Thyroid gland (tissue), 4 donors: ENCODE measurements at regions not wholly inside any gene's neighbourhood (a gene's known extent, or its start where the extent isn't known, plus 50 kb on each side); places are given as distances from the start of the nearest gene placed in this dataset.
"Not testable (repeated sequence)": the region's sequence is repeated elsewhere in the genome, so short reads cannot be mapped to it uniquely, and the experiment has no call there.

ENCODE experiments used
- POLR2A ChIP-seq, 2 donors: fragments of 450-650 bp; IDR thresholded peaks; one replicate each; pipeline ENCODE4 v1.6.1; 2017; ENCODE audit warnings: antibody characterized with exemption in 2 of 2, mild to moderate bottlenecking in 2 of 2, moderate library complexity in 1 of 2
- TF ChIP-seq, protein P1 (sequence below), 6 experiments: fragments of 200-600 bp in 3 of 6; fragments of 450-650 bp in 3 of 6; sonication (generic) in 3 of 6; IDR thresholded peaks; one replicate each; pipeline ENCODE4 v1.5.1; 2016 to 2019; ENCODE audit warnings: antibody characterized with exemption in 6 of 6, mild to moderate bottlenecking in 2 of 6, inconsistent platforms in 1 of 6, moderate library complexity in 1 of 6

DNA sequence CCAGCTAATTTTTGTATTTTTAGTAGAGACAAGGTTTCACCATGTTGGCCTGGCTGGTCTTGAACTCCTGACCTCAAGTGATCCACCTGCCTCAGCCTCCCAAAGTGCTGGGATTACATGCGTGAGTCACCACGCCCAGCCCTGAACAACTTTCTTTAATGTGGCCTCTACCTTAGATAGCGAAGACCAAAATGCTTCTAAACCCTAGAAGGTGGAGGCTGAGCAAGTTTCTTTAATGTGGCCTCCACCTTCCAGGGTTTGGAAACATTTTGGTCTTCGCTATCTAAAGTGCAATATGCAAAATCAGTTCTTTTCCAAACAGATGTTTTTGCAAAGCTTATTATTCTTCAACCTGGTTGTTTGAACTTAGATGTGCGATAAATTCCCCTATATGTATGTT lies 70.5 kb upstream of the ITGB1 start:
- not testable (repeated sequence) for TF ChIP-seq POLR2A (IDR thresholded peaks at IDR 0.05)
- TF ChIP-seq, protein P1, sequence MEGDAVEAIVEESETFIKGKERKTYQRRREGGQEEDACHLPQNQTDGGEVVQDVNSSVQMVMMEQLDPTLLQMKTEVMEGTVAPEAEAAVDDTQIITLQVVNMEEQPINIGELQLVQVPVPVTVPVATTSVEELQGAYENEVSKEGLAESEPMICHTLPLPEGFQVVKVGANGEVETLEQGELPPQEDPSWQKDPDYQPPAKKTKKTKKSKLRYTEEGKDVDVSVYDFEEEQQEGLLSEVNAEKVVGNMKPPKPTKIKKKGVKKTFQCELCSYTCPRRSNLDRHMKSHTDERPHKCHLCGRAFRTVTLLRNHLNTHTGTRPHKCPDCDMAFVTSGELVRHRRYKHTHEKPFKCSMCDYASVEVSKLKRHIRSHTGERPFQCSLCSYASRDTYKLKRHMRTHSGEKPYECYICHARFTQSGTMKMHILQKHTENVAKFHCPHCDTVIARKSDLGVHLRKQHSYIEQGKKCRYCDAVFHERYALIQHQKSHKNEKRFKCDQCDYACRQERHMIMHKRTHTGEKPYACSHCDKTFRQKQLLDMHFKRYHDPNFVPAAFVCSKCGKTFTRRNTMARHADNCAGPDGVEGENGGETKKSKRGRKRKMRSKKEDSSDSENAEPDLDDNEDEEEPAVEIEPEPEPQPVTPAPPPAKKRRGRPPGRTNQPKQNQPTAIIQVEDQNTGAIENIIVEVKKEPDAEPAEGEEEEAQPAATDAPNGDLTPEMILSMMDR (IDR thresholded peaks at IDR 0.05): not testable (repeated sequence)
